Spleen (tissue), 11 donors: ENCODE measurements at regions not wholly inside any gene's neighbourhood (a gene's known extent, or its start where the extent isn't known, plus 50 kb on each side); places are given as distances from the start of the nearest gene placed in this dataset.

Experiments
- DNase-seq: peaks from one replicate; pipeline ENCODE4 v3.0.0-alpha.2; 2020
- H3K27ac ChIP-seq, 8 donors: fragments of 200-600 bp; sonication (generic) in 7 of 8; 1 replicate in 4 of 8; 2 replicates in 4 of 8; pipeline versions ENCODE4 v1.5.0 to v1.8.0; 2016 to 2021; ENCODE audit warnings: inconsistent platforms in 4 of 8, mild to moderate bottlenecking in 4 of 8, moderate library complexity in 1 of 8
- H3K27me3 ChIP-seq, 7 donors: fragments of 200-600 bp; sonication (generic) in 6 of 7; replicated peaks in 1 of 7; 1 replicate in 4 of 7; 2 replicates in 3 of 7; pipeline versions ENCODE4 v1.5.0 to v1.8.0; 2016 to 2021; ENCODE audit warnings: inconsistent platforms in 3 of 7, mild to moderate bottlenecking in 1 of 7
- H3K36me3 ChIP-seq, 6 donors: fragments of 200-600 bp; sonication (generic) in 5 of 6; 1 replicate in 4 of 6; 2 replicates in 2 of 6; pipeline versions ENCODE4 v1.5.0 to v1.8.0; 2016 to 2021; ENCODE audit warnings: inconsistent platforms in 2 of 6
- H3K4me1 ChIP-seq, 6 donors: fragments of 200-600 bp; sonication (generic) in 5 of 6; 1 replicate in 3 of 6; 2 replicates in 3 of 6; pipeline versions ENCODE4 v1.5.0 to v1.8.0; 2016 to 2021; ENCODE audit warnings: inconsistent platforms in 3 of 6
- H3K4me3 ChIP-seq, 8 donors: fragments of 200-600 bp; sonication (generic) in 7 of 8; 1 replicate in 4 of 8; 2 replicates in 4 of 8; pipeline versions ENCODE4 v1.5.0 to v1.8.0; 2016 to 2021; ENCODE audit warnings: inconsistent platforms in 4 of 8, mild to moderate bottlenecking in 4 of 8, moderate library complexity in 2 of 8
- H3K9me3 ChIP-seq, 8 donors: fragments of 200-600 bp; sonication (generic) in 7 of 8; 1 replicate in 4 of 8; 2 replicates in 4 of 8; pipeline versions ENCODE4 v1.5.0 to v1.8.0; 2016 to 2021; ENCODE audit warnings: inconsistent platforms in 4 of 8
- CTCF ChIP-seq, 11 experiments: fragments of 200-600 bp in 7 of 11; fragments of 450-650 bp in 4 of 11; sonication (generic) in 4 of 11; IDR thresholded peaks in 8 of 11; conservative IDR thresholded peaks in 3 of 11; 1 replicate in 7 of 11; 2 replicates in 4 of 11; pipeline versions ENCODE4 v1.4.0 to v1.8.0; 2016 to 2021; ENCODE audit warnings: antibody characterized with exemption in 11 of 11, inconsistent platforms in 4 of 11, mild to moderate bottlenecking in 1 of 11
- POLR2A ChIP-seq, 3 donors: fragments of 450-650 bp; IDR thresholded peaks; one replicate each; pipeline ENCODE4 v1.5.1; 2017; ENCODE audit warnings: antibody characterized with exemption in 3 of 3, mild to moderate bottlenecking in 1 of 3
- POLR2AphosphoS5 ChIP-seq, 3 donors: sonication (generic); formaldehyde crosslinking; IDR thresholded peaks; one replicate each; pipeline ENCODE4 v1.5.1; 2017; ENCODE audit warnings: antibody characterized with exemption in 3 of 3
- WGBS, 5 donors: extraction: QIAGEN DNeasy Blood & Tissue Kit in 3 of 5; methylation state at CpG; one replicate each; pipeline versions ENCODE4 v1.1.5 to v1.1.7; 2013 to 2018; 5-methylcytosine and 5-hydroxymethylcytosine counted together
- intact Hi-C: fragments of 100-400 bp; cut with DNase I; formaldehyde crosslinking; loops from one replicate; pipeline ENCODE4 v1.15.0; 2023; ENCODE audit warnings: low total_unique reads
- donor health status: healthy with polysubstance abuse.
- donor health status: DM: no; HTN: no; CAD: no; lungs with moderate emphysema.
- donor health status: DM: no; HTN: no; CAD: no.
- donor health status: Bipolar disorder and iron deficiency.
- donor health status: healthy.
- donor health status: DM: no; HTN: no; CAD: no.
- donor health status: DM: yes; HTN: yes; CAD: no.

GRCh38 chr11:43239791-43240190 is 72.0 kb upstream of the API5 start:
- Histone ChIP-seq H3K9me3 (peaks cover 0 to 14% (median 0%) of the 10 kb centered on the region in 8 donors), H3K4me1 (no peaks in the 10 kb centered on the region), H3K36me3 (no peaks in the 10 kb centered on the region), H3K4me3 (no peak overlapping the region), H3K27ac (no peak overlapping the region), H3K27me3 (no peaks in the 10 kb centered on the region)
- TF ChIP-seq POLR2A (IDR thresholded peaks at IDR 0.05), result no peak
- TF ChIP-seq CTCF (IDR thresholded peaks at IDR 0.05 in 8 of 11, conservative IDR thresholded peaks at IDR 0.05 in 3 of 11), result no peak
- no peak for TF ChIP-seq POLR2AphosphoS5 (IDR thresholded peaks at IDR 0.05)
- intact Hi-C loops, result no loop called here
- WGBS, 5 donors, result 65 to 78% (median 70%) methylated on average over 3 of the region's 3 CpGs
- no peak for DNase-seq

DNA sequence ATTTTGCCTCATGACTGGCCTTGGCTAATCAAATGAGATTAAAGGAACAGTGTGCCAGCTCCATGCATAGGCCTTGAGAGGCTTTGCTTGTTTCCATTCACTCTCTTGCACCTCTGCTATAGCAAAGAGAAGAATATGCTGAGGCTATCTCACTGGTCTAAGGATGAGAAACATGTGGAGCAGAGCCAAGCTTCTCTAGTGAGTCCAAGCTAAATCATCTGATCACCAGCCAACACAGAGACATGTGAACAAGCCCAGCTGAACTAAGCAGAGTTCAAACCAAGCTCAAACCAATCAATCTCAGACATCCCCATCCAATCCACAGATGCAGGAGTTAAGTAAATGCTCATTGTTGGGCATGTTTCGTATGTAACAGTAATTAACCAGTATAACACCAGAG is 69.4 kb upstream of the API5 start:
- DNase-seq, result no peak
- TF ChIP-seq POLR2A (IDR thresholded peaks at IDR 0.05) (no peak), CTCF (IDR thresholded peaks at IDR 0.05 in 8 of 11, conservative IDR thresholded peaks at IDR 0.05 in 3 of 11) (no peak), POLR2AphosphoS5 (IDR thresholded peaks at IDR 0.05) (no peak)
- Histone ChIP-seq H3K27ac (no peak overlapping the region), H3K4me3 (no peak overlapping the region), H3K27me3 (peaks cover 0 to 8% (median 0%) of the 10 kb centered on the region in 7 donors), H3K4me1 (no peaks in the 10 kb centered on the region), H3K36me3 (no peaks in the 10 kb centered on the region), H3K9me3 (peaks cover 0 to 4% (median 0%) of the 10 kb centered on the region in 8 donors)
- WGBS, 5 donors, result 50 to 71% (median 57%) methylated on average over 1 of the region's 1 CpG
- intact Hi-C loops, result no loop called here

DNA sequence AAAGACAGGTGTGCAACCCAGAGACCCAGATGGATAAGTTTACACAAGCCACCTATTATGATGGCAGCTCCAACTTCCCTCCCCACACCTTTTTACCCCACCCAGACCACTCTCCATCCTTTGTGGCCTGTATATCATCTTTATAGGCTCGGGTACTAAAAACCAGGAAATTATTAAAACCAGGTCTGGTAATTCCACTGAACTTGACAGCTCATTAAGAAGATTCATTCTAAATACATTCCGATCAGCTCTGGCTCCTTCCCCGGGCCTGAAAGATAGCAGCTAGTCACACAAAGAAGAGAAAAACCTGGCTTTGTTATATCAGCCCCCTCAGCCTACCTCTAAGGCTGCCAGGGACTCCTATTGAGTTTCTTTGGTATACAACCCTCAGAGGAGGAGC is 67.9 kb upstream of the API5 start:
- Histone ChIP-seq H3K27me3 (peaks cover 0 to 19% (median 0%) of the 10 kb centered on the region in 7 donors), H3K36me3 (no peaks in the 10 kb centered on the region), H3K27ac (no peak overlapping the region), H3K4me3 (no peak overlapping the region), H3K9me3 (no peaks in the 10 kb centered on the region), H3K4me1 (no peaks in the 10 kb centered on the region)
- DNase-seq, result no peak
- WGBS, 5 donors, result 24 to 36% (median 30%) methylated on average over 3 of the region's 3 CpGs
- intact Hi-C loops, result no loop called here
- TF ChIP-seq POLR2AphosphoS5 (IDR thresholded peaks at IDR 0.05), result no peak
- TF ChIP-seq POLR2A (IDR thresholded peaks at IDR 0.05), result no peak
- no peak for TF ChIP-seq CTCF (IDR thresholded peaks at IDR 0.05 in 8 of 11, conservative IDR thresholded peaks at IDR 0.05 in 3 of 11)

DNA sequence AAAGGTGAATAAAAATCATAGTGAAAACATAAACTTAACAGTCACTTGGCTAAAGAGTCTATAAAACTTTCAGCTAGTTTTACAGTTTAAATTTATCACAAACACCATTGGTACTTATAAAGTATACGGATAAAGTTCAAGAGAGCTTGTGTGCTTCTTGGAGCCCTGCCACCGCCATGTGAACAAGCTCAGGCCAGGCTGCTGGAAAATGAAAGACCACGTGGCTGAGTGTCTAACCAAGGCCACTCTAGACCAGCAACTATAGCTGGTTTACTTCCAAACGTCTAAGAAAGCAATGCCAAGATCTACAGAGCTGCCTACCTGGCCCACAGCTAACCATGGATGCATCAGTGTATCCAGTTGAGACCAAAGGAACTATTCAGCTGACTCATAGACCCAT is 66.3 kb upstream of the API5 start:
- 46 to 65% (median 57%) methylated on average over 4 of the region's 4 CpGs for WGBS, 5 donors
- peaks cover 0 to 19% (median 0%) of the 10 kb centered on the region in 7 donors for H3K27me3 ChIP-seq
- no peaks in the 10 kb centered on the region for H3K9me3 ChIP-seq
- no peak overlapping the region for H3K27ac ChIP-seq
- no peak for TF ChIP-seq CTCF (IDR thresholded peaks at IDR 0.05 in 8 of 11, conservative IDR thresholded peaks at IDR 0.05 in 3 of 11)
- TF ChIP-seq POLR2A (IDR thresholded peaks at IDR 0.05), result no peak
- TF ChIP-seq POLR2AphosphoS5 (IDR thresholded peaks at IDR 0.05), result no peak
- H3K4me3 ChIP-seq, result no peak overlapping the region
- H3K36me3 ChIP-seq, result no peaks in the 10 kb centered on the region
- no peak for DNase-seq
- no peaks in the 10 kb centered on the region for H3K4me1 ChIP-seq
- intact Hi-C loops, result no loop called here
